ENCODE measurements at regions not wholly inside any gene's neighbourhood (a gene's known extent, or its start where the extent isn't known, plus 50 kb on each side); places are given as distances from the start of the nearest gene placed in this dataset.

DNA sequence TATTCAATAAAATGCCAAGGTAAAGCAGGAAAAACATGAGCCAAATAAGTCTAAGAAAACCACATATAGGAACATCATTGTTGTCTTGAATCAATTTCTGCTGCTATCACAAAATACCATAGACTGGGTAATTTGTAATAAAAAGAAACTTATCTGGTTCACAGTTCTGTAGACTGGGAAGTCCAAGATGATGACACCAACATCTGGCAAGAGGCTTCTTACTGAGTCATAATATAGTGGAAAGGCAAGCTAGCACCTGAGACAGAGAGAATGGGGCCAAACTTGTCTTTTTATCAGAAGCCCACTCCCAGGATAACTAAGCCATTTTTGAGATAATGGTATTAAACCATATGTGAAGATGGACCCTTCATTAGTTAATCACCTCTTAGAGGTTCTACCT is 975.9 kb downstream of the FLRT2 start:
- TF ChIP-seq SPI1 (IDR thresholded peaks at IDR 0.05; ENCODE audit: borderline replicate concordance, insufficient read depth, low read depth, low read length), result no peak
- TF ChIP-seq EP300 (IDR thresholded peaks at IDR 0.05; ENCODE audit: borderline replicate concordance in 1 of 2, control insufficient read depth in 1 of 2, low read depth in 2 of 2, low read length in 2 of 2), result no peak
- TF ChIP-seq ESRRA (IDR thresholded peaks at IDR 0.05; ENCODE audit: low read length), result no peak
- TF ChIP-seq RB1 (IDR thresholded peaks at IDR 0.05; ENCODE audit: borderline replicate concordance), result no peak
- TF ChIP-seq, protein P1, sequence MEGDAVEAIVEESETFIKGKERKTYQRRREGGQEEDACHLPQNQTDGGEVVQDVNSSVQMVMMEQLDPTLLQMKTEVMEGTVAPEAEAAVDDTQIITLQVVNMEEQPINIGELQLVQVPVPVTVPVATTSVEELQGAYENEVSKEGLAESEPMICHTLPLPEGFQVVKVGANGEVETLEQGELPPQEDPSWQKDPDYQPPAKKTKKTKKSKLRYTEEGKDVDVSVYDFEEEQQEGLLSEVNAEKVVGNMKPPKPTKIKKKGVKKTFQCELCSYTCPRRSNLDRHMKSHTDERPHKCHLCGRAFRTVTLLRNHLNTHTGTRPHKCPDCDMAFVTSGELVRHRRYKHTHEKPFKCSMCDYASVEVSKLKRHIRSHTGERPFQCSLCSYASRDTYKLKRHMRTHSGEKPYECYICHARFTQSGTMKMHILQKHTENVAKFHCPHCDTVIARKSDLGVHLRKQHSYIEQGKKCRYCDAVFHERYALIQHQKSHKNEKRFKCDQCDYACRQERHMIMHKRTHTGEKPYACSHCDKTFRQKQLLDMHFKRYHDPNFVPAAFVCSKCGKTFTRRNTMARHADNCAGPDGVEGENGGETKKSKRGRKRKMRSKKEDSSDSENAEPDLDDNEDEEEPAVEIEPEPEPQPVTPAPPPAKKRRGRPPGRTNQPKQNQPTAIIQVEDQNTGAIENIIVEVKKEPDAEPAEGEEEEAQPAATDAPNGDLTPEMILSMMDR (IDR thresholded peaks at IDR 0.05 in 2 of 3, conservative IDR thresholded peaks at IDR 0.05 in 1 of 3; ENCODE audit: control insufficient read depth in 2 of 3, extremely low read depth in 1 of 3, insufficient read depth in 1 of 3, low read depth in 3 of 3, low read length in 3 of 3), result no peak
